Suprapubic skin (tissue), 4 donors: ENCODE measurements at regions not wholly inside any gene's neighbourhood (a gene's known extent, or its start where the extent isn't known, plus 50 kb on each side); places are given as distances from the start of the nearest gene placed in this dataset.

Source experiments
- EP300 ChIP-seq: sonication (generic); formaldehyde crosslinking; IDR thresholded peaks from one replicate; pipeline ENCODE4 v1.6.1; 2017; ENCODE audit warnings: antibody characterized with exemption
- POLR2A ChIP-seq, 2 donors: fragments of 450-650 bp; IDR thresholded peaks; one replicate each; pipeline ENCODE4 v1.6.1; 2017; ENCODE audit warnings: antibody characterized with exemption in 2 of 2, mild to moderate bottlenecking in 2 of 2, moderate library complexity in 2 of 2
- POLR2AphosphoS5 ChIP-seq, 3 donors: sonication (generic); formaldehyde crosslinking; IDR thresholded peaks; one replicate each; pipeline ENCODE4 v1.6.1; 2017; ENCODE audit warnings: antibody characterized with exemption in 3 of 3
- TF ChIP-seq, protein P1 (sequence below), 2 donors: fragments of 200-600 bp in 1 of 2; fragments of 450-650 bp in 1 of 2; sonication (generic) in 1 of 2; IDR thresholded peaks; one replicate each; pipeline ENCODE4 v1.5.1; 2016 to 2019; ENCODE audit warnings: antibody characterized with exemption in 2 of 2, mild to moderate bottlenecking in 1 of 2, moderate library complexity in 1 of 2

GRCh38 chr9:78115073-78115472, 83.5 kb upstream of the GNAQ start:
- TF ChIP-seq, protein P1, sequence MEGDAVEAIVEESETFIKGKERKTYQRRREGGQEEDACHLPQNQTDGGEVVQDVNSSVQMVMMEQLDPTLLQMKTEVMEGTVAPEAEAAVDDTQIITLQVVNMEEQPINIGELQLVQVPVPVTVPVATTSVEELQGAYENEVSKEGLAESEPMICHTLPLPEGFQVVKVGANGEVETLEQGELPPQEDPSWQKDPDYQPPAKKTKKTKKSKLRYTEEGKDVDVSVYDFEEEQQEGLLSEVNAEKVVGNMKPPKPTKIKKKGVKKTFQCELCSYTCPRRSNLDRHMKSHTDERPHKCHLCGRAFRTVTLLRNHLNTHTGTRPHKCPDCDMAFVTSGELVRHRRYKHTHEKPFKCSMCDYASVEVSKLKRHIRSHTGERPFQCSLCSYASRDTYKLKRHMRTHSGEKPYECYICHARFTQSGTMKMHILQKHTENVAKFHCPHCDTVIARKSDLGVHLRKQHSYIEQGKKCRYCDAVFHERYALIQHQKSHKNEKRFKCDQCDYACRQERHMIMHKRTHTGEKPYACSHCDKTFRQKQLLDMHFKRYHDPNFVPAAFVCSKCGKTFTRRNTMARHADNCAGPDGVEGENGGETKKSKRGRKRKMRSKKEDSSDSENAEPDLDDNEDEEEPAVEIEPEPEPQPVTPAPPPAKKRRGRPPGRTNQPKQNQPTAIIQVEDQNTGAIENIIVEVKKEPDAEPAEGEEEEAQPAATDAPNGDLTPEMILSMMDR (IDR thresholded peaks at IDR 0.05), result no peak
- no peak for TF ChIP-seq POLR2AphosphoS5 (IDR thresholded peaks at IDR 0.05)
- TF ChIP-seq POLR2A (IDR thresholded peaks at IDR 0.05), result no peak
- no peak for TF ChIP-seq EP300
